HEK293 (cell line): ENCODE measurements at regions not wholly inside any gene's neighbourhood (a gene's known extent, or its start where the extent isn't known, plus 50 kb on each side); places are given as distances from the start of the nearest gene placed in this dataset.

ENCODE experiments used
- CTCF ChIA-PET: fragments of 350-600 bp; formaldehyde crosslinking; extraction: SDS; loops from one replicate; lab custom pipeline; 2021; ENCODE audit warnings: antibody characterized with exemption; lab: Yijun Ruan, JAX
- POLR2A ChIA-PET: fragments of 300-600 bp; formaldehyde crosslinking; extraction: SDS; loops from one replicate; lab custom pipeline; 2020; ENCODE audit warnings: antibody characterized with exemption, inconsistent platforms; lab: Yijun Ruan, JAX
- H3K27ac ChIP-seq: fragments of 200-500 bp; sonication (Bioruptor generic); 2 replicates; pipeline ENCODE4 v1.5.1; 2014; ENCODE audit warnings: low read depth, low read length, control low read depth, inconsistent platforms; ENCODE audit errors: extremely low read depth
- H3K36me3 ChIP-seq, 2 experiments: fragments of 200-500 bp in 1 of 2; sonication (Bioruptor generic) in 1 of 2; 1 replicate in 1 of 2; 2 replicates in 1 of 2; pipeline ENCODE4 v1.5.1; 2014 to 2017; ENCODE audit warnings: inconsistent platforms in 2 of 2, low read length in 2 of 2; ENCODE audit not compliant: control insufficient read depth in 2 of 2, insufficient read depth in 1 of 2
- H3K4me1 ChIP-seq: fragments of 200-500 bp; sonication (Bioruptor generic); 2 replicates; pipeline ENCODE4 v1.5.1; 2014; ENCODE audit warnings: mild to moderate bottlenecking, low read length, inconsistent platforms; ENCODE audit not compliant: control insufficient read depth, insufficient read depth
- H3K4me3 ChIP-seq: 2 replicates; pipeline ENCODE4 v1.5.1; 2011; ENCODE audit warnings: low read depth, mild to moderate bottlenecking, control low read depth, low read length, moderate library complexity
- H3K9me3 ChIP-seq: fragments of 200-500 bp; sonication (Bioruptor generic); 2 replicates; pipeline ENCODE4 v1.5.1; 2014; ENCODE audit warnings: low read depth, low read length, inconsistent platforms; ENCODE audit not compliant: control insufficient read depth, insufficient read depth
- MZF1 ChIP-seq: fragments of 450-650 bp; formaldehyde crosslinking; IDR thresholded peaks from 2 replicates; pipeline ENCODE4 v1.5.1; 2017; ENCODE audit warnings: missing biosample characterization, missing genetic modification characterization, borderline replicate concordance
- PRDM6 ChIP-seq: fragments of 450-650 bp; formaldehyde crosslinking; IDR thresholded peaks from 2 replicates; pipeline ENCODE4 v1.5.1; 2017; ENCODE audit warnings: missing biosample characterization, missing genetic modification characterization
- TRIM28 ChIP-seq: IDR thresholded peaks from 2 replicates; pipeline ENCODE4 v1.6.1; 2011; ENCODE audit warnings: low read length, control low read depth, borderline replicate concordance
- ZFP69B ChIP-seq: fragments of 450-650 bp; formaldehyde crosslinking; IDR thresholded peaks from 2 replicates; pipeline ENCODE4 v1.5.1; 2016; ENCODE audit warnings: missing biosample characterization, missing genetic modification characterization
- ZNF169 ChIP-seq: fragments of 450-650 bp; formaldehyde crosslinking; IDR thresholded peaks from 2 replicates; pipeline ENCODE4 v1.5.1; 2016; ENCODE audit warnings: missing biosample characterization, missing genetic modification characterization
- ZNF221 ChIP-seq: fragments of 450-650 bp; formaldehyde crosslinking; IDR thresholded peaks from 2 replicates; pipeline ENCODE4 v1.5.1; 2017; ENCODE audit warnings: missing biosample characterization, missing genetic modification characterization, borderline replicate concordance
- ZNF24 ChIP-seq: fragments of 450-650 bp; formaldehyde crosslinking; IDR thresholded peaks from 2 replicates; pipeline ENCODE4 v1.5.1; 2016; ENCODE audit warnings: missing biosample characterization, missing genetic modification characterization
- ZNF266 ChIP-seq: fragments of 450-650 bp; formaldehyde crosslinking; IDR thresholded peaks from 2 replicates; pipeline ENCODE4 v1.5.1; 2016; ENCODE audit warnings: missing biosample characterization, missing genetic modification characterization, low read depth
- ZNF274 ChIP-seq, 2 experiments: fragments of 200-500 bp in 1 of 2; fragments of 450-650 bp in 1 of 2; sonication (Bioruptor generic) in 1 of 2; formaldehyde crosslinking in 1 of 2; IDR thresholded peaks; 2 replicates each; pipeline versions ENCODE4 v1.5.1 to v1.6.1; 2014 to 2016; ENCODE audit warnings: borderline replicate concordance in 1 of 2, inconsistent platforms in 1 of 2, low read length in 1 of 2, missing biosample characterization in 1 of 2, missing genetic modification characterization in 1 of 2
- ZNF280C ChIP-seq: fragments of 450-650 bp; formaldehyde crosslinking; IDR thresholded peaks from 2 replicates; pipeline ENCODE4 v1.5.1; 2016; ENCODE audit warnings: missing biosample characterization, missing genetic modification characterization
- ZNF341 ChIP-seq: fragments of 450-650 bp; formaldehyde crosslinking; IDR thresholded peaks from 2 replicates; pipeline ENCODE4; 2016; ENCODE audit warnings: low read depth, missing biosample characterization, missing genetic modification characterization
- ZNF416 ChIP-seq: fragments of 450-650 bp; formaldehyde crosslinking; IDR thresholded peaks from 2 replicates; pipeline ENCODE4 v1.5.1; 2016; ENCODE audit warnings: missing biosample characterization, missing genetic modification characterization
- ZNF664 ChIP-seq: fragments of 450-650 bp; formaldehyde crosslinking; IDR thresholded peaks from 2 replicates; pipeline ENCODE4 v1.5.1; 2016; ENCODE audit warnings: missing biosample characterization, missing genetic modification characterization
- ZNF701 ChIP-seq: fragments of 450-650 bp; formaldehyde crosslinking; IDR thresholded peaks from 2 replicates; pipeline ENCODE4 v1.5.1; 2016; ENCODE audit warnings: missing biosample characterization, missing genetic modification characterization
- ZNF785 ChIP-seq: fragments of 450-650 bp; formaldehyde crosslinking; IDR thresholded peaks from 2 replicates; pipeline ENCODE4 v1.5.1; 2016; ENCODE audit warnings: missing biosample characterization, missing genetic modification characterization
- ZNF830 ChIP-seq: fragments of 450-650 bp; IDR thresholded peaks from 2 replicates; pipeline ENCODE4 v1.5.0; 2018; ENCODE audit warnings: missing biosample characterization, missing genetic modification characterization, low read depth, mild to moderate bottlenecking, moderate library complexity

- Histone ChIP-seq H3K4me3 (no peak overlapping the region), H3K4me1 (no peaks in the 10 kb centered on the region), H3K9me3 (no peaks in the 10 kb centered on the region)
- CTCF ChIA-PET = interaction anchor here (0.6 kb wide), 1 partner anchor 35 kb away, joined by 3 read pairs; no protein-coding TSS in a partner anchor
- POLR2A ChIA-PET = no interaction called here
- TF ChIP-seq ZNF221 (tag by site-specific recombination) (no peak), ZNF830 (tag by site-specific recombination) (no peak), ZNF785 (tag by site-specific recombination) (no peak), ZNF169 (tag by site-specific recombination) (no peak), ZNF341 (tag by site-specific recombination) (no peak), ZNF274 (IDR thresholded peaks at IDR 0.05; ENCODE audit: low read length) (no peak), ZNF274 (tag by site-specific recombination; IDR thresholded peaks at IDR 0.05; ENCODE audit: borderline replicate concordance) (no peak), MZF1 (tag by site-specific recombination) (no peak)
- TF ChIP-seq, all 188 proteins: peak for 0
- no peak overlapping the region for H3K27ac ChIP-seq
- no peaks in the 10 kb centered on the region for H3K36me3 ChIP-seq
Measured at GRCh38 chr9:79335987-79336386, 235.8 kb upstream of the TLE4 start.

- no peaks in the 10 kb centered on the region for H3K36me3 ChIP-seq
- ChIA-PET CTCF (interaction anchor here (0.6 to 1.0 kb wide), 3 partner anchors 19 to 825 kb away, joined by 3 to 4 read pairs (median 3); no protein-coding TSS in a partner anchor), POLR2A (no interaction called here)
- no peak overlapping the region for H3K27ac ChIP-seq
- H3K9me3 ChIP-seq = no peaks in the 10 kb centered on the region
- H3K4me1 ChIP-seq = no peaks in the 10 kb centered on the region
- H3K4me3 ChIP-seq = no peak overlapping the region
- no peak for TF ChIP-seq ZNF266 (tag by site-specific recombination)
- TF ChIP-seq ZNF701 = no peak
- TF ChIP-seq ZNF785 (tag by site-specific recombination) = no peak
- TF ChIP-seq ZNF416 = no peak
- no peak for TF ChIP-seq ZNF24 (tag by site-specific recombination)
- TF ChIP-seq PRDM6 (tag by site-specific recombination) = no peak
- TF ChIP-seq ZNF664 (tag by site-specific recombination) = no peak
- TF ChIP-seq, all 188 proteins: peak for 0
Measured at GRCh38 chr9:79341561-79341960, 230.2 kb upstream of the TLE4 start.

- no peaks in the 10 kb centered on the region for H3K9me3 ChIP-seq
- H3K36me3 ChIP-seq = no peaks in the 10 kb centered on the region
- ChIA-PET CTCF (interaction anchor here (0.5 to 1.1 kb wide), 3 partner anchors 11 to 385 kb away, joined by 3 read pairs; no protein-coding TSS in a partner anchor), POLR2A (no interaction called here)
- no peaks in the 10 kb centered on the region for H3K4me1 ChIP-seq
- H3K4me3 ChIP-seq = no peak overlapping the region
- H3K27ac ChIP-seq = no peak overlapping the region
- TF ChIP-seq ZFP69B (tag by site-specific recombination) (no peak), TRIM28 (0 out of 2 replicates have a peak, but pooled peaks have one; percentile 32), ZNF280C (no peak)
Measured at GRCh38 chr9:79346350-79347020, 225.3 kb upstream of the TLE4 start.
